Neural cell (in vitro differentiated cells): ENCODE measurements at regions not wholly inside any gene's neighbourhood (a gene's known extent, or its start where the extent isn't known, plus 50 kb on each side); places are given as distances from the start of the nearest gene placed in this dataset.

Experiments
- H2AFZ ChIP-seq: fragments of 200-600, 300-800 bp; sonication (generic), shearing (Covaris generic); 2 replicates; pipeline ENCODE4 v1.6.0; 2014; ENCODE audit warnings: low read depth, mild to moderate bottlenecking, antibody characterized with exemption, low read length, moderate library complexity
- H3F3A ChIP-seq: fragments of 200-600 bp; shearing (Covaris generic); 2 replicates; pipeline ENCODE4 v1.6.1; 2016; ENCODE audit warnings: mild to moderate bottlenecking, moderate library complexity, mixed read lengths, antibody characterized with exemption, low read length; ENCODE audit not compliant: insufficient read depth, poor library complexity, severe bottlenecking
- H3K27ac ChIP-seq: fragments of 200-600, 300-800 bp; sonication (generic), shearing (Covaris generic); 2 replicates; pipeline ENCODE4 v1.5.1; 2014; ENCODE audit warnings: mild to moderate bottlenecking, low read length, moderate library complexity
- H3K27me3 ChIP-seq: fragments of 300-800, 200-600 bp; sonication (generic), shearing (Covaris generic); 2 replicates; pipeline ENCODE4 v1.6.0; 2014; ENCODE audit warnings: mild to moderate bottlenecking, low read depth, low read length, moderate library complexity; ENCODE audit not compliant: insufficient read depth
- H3K36me3 ChIP-seq: fragments of 300-800, 200-600 bp; sonication (generic), shearing (Covaris generic); 2 replicates; pipeline ENCODE4 v1.5.1; 2014; ENCODE audit warnings: mild to moderate bottlenecking, antibody characterized with exemption, low read length, moderate library complexity; ENCODE audit not compliant: insufficient read depth
- H3K4me2 ChIP-seq: fragments of 300-800, 200-600 bp; sonication (generic), shearing (Covaris generic); 2 replicates; pipeline ENCODE4 v1.6.0; 2014; ENCODE audit warnings: mild to moderate bottlenecking, low read length
- H3K4me3 ChIP-seq: fragments of 300-800, 200-600 bp; sonication (generic), shearing (Covaris generic); 2 replicates; pipeline ENCODE4 v1.5.1; 2014; ENCODE audit warnings: mild to moderate bottlenecking, low read length, moderate library complexity
- H3K79me2 ChIP-seq: fragments of 200-600 bp; shearing (Covaris generic); replicated peaks from 2 replicates; pipeline ENCODE4 v1.6.0; 2014; ENCODE audit warnings: mild to moderate bottlenecking, low read length, moderate library complexity; ENCODE audit not compliant: insufficient read depth
- H3K9ac ChIP-seq: fragments of 300-800, 200-600 bp; sonication (generic), shearing (Covaris generic); 2 replicates; pipeline ENCODE4 v1.6.1; 2016; ENCODE audit warnings: mild to moderate bottlenecking, low read length, mixed read lengths
- H3K9me2 ChIP-seq: fragments of 200-600 bp; shearing (Covaris generic); 2 replicates; pipeline ENCODE4 v1.6.1; 2016; ENCODE audit warnings: mild to moderate bottlenecking, low read length, mixed read lengths; ENCODE audit not compliant: insufficient read depth
- H3K9me3 ChIP-seq: fragments of 200-600, 300-800 bp; sonication (generic), shearing (Covaris generic); 2 replicates; pipeline ENCODE4 v1.6.1; 2016; ENCODE audit warnings: mild to moderate bottlenecking, mixed run types, low read length, moderate library complexity, mixed read lengths
- H4K20me1 ChIP-seq: fragments of 200-600 bp; shearing (Covaris generic); 2 replicates; pipeline ENCODE4 v1.6.1; 2016; ENCODE audit warnings: mild to moderate bottlenecking, mixed run types; ENCODE audit not compliant: insufficient read depth
- EP300 ChIP-seq: fragments of 450-650 bp; conservative IDR thresholded peaks from 2 replicates; pipeline ENCODE4 v1.6.1; 2014; ENCODE audit warnings: antibody characterized with exemption, mild to moderate bottlenecking, moderate library complexity; ENCODE audit not compliant: poor library complexity, severe bottlenecking
- EZH2 ChIP-seq: fragments of 200-600, 300-800 bp; shearing (Covaris generic), sonication (generic); IDR thresholded peaks from 2 replicates; pipeline ENCODE4 v1.6.1; 2014; ENCODE audit warnings: antibody characterized with exemption, low read length, borderline replicate concordance, mild to moderate bottlenecking; ENCODE audit not compliant: insufficient read depth, poor library complexity, severe bottlenecking
- MXI1 ChIP-seq: fragments of 450-650 bp; conservative IDR thresholded peaks from 2 replicates; pipeline ENCODE4 v1.6.1; 2014; ENCODE audit warnings: antibody characterized with exemption, mild to moderate bottlenecking; ENCODE audit not compliant: poor library complexity, severe bottlenecking
- POLR2AphosphoS5 ChIP-seq: IDR thresholded peaks from 2 replicates; pipeline ENCODE4 v1.6.1; 2012
- RAD21 ChIP-seq: fragments of 450-650 bp; conservative IDR thresholded peaks from 2 replicates; pipeline ENCODE4 v1.6.1; 2014; ENCODE audit warnings: antibody characterized with exemption, mild to moderate bottlenecking, moderate library complexity
- SMC3 ChIP-seq: fragments of 450-650 bp; conservative IDR thresholded peaks from 2 replicates; pipeline ENCODE4 v1.6.1; 2014; ENCODE audit warnings: antibody characterized with exemption, mild to moderate bottlenecking, moderate library complexity; ENCODE audit not compliant: poor library complexity
- TAF1 ChIP-seq: IDR thresholded peaks from 2 replicates; pipeline ENCODE4 v1.6.1; 2012; ENCODE audit warnings: low read depth
- TF ChIP-seq, protein P1 (sequence below): fragments of 450-650 bp; IDR thresholded peaks from 2 replicates; pipeline ENCODE4 v1.5.1; 2014; ENCODE audit warnings: antibody characterized with exemption, mild to moderate bottlenecking, moderate library complexity; ENCODE audit not compliant: poor library complexity, severe bottlenecking
- TF ChIP-seq, protein P2 (sequence below): IDR thresholded peaks from 2 replicates; pipeline ENCODE4 v1.6.1; 2012; ENCODE audit warnings: borderline replicate concordance

DNA sequence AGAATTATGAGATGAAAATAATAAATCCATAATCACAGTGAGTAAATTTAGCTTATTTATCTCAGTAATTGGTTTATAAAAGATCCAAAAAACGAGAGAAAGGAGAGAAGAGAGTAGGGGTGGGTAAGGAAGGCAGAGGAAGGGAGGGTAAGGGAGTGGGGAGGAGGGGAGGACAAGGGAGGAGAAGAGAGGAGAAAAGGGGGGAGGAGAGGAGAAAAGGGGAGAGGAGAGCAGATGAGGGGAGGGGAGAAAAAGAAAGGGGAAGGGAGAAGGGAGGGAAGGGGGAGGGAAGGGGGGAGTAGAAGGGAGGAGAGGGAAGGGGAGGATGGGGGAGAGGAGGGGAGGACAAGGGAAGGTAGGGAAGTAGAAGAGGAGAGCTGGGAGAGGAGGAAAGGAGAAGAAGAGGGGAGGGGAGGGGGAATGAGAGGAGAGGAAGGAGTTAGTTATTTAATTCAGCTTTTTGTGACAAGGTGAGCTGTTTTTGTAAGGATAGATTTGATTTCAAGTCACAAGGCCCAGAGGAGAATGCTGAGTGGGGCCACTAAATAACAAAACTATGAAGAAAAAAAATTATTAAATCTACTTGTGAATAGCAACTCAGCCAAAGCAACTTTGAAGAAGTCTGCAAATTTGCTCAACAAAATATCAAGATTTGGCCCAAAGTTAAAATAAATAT is 454.3 kb downstream of the ARAP2 start:
- H3F3A ChIP-seq: no peaks in the 10 kb centered on the region
- no peaks in the 10 kb centered on the region for H3K36me3 ChIP-seq
- H4K20me1 ChIP-seq: no peaks in the 10 kb centered on the region
- H3K79me2 ChIP-seq: no peaks in the 10 kb centered on the region
- no peaks in the 10 kb centered on the region for H3K9me2 ChIP-seq
- TF ChIP-seq SMC3 (no peak), TAF1 (no peak), RAD21 (no peak), EZH2 (no peak), EP300 (no peak), MXI1 (no peak), POLR2AphosphoS5 (no peak)
- TF ChIP-seq, protein P1, sequence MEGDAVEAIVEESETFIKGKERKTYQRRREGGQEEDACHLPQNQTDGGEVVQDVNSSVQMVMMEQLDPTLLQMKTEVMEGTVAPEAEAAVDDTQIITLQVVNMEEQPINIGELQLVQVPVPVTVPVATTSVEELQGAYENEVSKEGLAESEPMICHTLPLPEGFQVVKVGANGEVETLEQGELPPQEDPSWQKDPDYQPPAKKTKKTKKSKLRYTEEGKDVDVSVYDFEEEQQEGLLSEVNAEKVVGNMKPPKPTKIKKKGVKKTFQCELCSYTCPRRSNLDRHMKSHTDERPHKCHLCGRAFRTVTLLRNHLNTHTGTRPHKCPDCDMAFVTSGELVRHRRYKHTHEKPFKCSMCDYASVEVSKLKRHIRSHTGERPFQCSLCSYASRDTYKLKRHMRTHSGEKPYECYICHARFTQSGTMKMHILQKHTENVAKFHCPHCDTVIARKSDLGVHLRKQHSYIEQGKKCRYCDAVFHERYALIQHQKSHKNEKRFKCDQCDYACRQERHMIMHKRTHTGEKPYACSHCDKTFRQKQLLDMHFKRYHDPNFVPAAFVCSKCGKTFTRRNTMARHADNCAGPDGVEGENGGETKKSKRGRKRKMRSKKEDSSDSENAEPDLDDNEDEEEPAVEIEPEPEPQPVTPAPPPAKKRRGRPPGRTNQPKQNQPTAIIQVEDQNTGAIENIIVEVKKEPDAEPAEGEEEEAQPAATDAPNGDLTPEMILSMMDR: no peak
- TF ChIP-seq, protein P2, sequence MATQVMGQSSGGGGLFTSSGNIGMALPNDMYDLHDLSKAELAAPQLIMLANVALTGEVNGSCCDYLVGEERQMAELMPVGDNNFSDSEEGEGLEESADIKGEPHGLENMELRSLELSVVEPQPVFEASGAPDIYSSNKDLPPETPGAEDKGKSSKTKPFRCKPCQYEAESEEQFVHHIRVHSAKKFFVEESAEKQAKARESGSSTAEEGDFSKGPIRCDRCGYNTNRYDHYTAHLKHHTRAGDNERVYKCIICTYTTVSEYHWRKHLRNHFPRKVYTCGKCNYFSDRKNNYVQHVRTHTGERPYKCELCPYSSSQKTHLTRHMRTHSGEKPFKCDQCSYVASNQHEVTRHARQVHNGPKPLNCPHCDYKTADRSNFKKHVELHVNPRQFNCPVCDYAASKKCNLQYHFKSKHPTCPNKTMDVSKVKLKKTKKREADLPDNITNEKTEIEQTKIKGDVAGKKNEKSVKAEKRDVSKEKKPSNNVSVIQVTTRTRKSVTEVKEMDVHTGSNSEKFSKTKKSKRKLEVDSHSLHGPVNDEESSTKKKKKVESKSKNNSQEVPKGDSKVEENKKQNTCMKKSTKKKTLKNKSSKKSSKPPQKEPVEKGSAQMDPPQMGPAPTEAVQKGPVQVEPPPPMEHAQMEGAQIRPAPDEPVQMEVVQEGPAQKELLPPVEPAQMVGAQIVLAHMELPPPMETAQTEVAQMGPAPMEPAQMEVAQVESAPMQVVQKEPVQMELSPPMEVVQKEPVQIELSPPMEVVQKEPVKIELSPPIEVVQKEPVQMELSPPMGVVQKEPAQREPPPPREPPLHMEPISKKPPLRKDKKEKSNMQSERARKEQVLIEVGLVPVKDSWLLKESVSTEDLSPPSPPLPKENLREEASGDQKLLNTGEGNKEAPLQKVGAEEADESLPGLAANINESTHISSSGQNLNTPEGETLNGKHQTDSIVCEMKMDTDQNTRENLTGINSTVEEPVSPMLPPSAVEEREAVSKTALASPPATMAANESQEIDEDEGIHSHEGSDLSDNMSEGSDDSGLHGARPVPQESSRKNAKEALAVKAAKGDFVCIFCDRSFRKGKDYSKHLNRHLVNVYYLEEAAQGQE: no peak
- no peak overlapping the region for H3K4me3 ChIP-seq
- no peak overlapping the region for H3K9ac ChIP-seq
- H2AFZ ChIP-seq: no peak overlapping the region
- H3K4me2 ChIP-seq: no peak overlapping the region
- no peaks in the 10 kb centered on the region for H3K27me3 ChIP-seq
- H3K9me3 ChIP-seq: no peaks in the 10 kb centered on the region
- no peak overlapping the region for H3K27ac ChIP-seq

DNA sequence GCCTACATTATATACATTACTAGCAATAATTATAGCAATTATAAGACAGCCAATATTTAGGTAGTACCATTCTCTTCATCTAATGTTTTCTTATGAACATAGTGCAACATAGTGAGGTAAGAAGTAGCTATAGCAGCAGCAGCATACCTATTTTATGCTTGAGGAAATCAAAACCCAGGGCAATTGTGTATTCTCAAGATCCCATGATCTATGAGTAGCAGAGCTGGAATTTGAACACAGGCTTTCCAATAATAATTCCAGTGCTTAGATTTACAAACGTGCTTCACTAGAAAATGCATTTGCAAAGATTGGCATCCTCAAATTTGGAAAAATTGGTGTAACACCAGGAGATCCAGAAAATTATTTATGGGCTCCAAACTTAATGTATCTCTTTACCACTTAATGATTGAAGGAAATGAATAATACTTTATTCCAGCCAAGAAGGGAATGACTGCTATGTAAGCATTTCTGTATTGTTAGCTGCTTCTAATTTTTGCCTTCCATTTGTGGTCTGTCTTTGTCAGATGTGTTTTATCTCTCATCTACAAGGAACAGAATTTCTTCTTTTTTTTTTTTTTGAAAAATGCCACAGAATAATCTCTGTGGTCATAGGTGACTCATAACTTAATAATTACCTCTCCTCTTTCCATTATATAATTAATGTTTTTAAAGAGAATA is 451.1 kb downstream of the ARAP2 start:
- H3K27ac ChIP-seq: no peak overlapping the region
- H3K79me2 ChIP-seq: no peaks in the 10 kb centered on the region
- no peaks in the 10 kb centered on the region for H3K27me3 ChIP-seq
- no peaks in the 10 kb centered on the region for H4K20me1 ChIP-seq
- no peaks in the 10 kb centered on the region for H3F3A ChIP-seq
- no peak overlapping the region for H2AFZ ChIP-seq
- H3K4me2 ChIP-seq: no peak overlapping the region
- no peak overlapping the region for H3K4me3 ChIP-seq
- no peaks in the 10 kb centered on the region for H3K36me3 ChIP-seq
- no peak for TF ChIP-seq POLR2AphosphoS5
- TF ChIP-seq, protein P2: no peak
- no peak for TF ChIP-seq MXI1
- no peak for TF ChIP-seq EZH2
- TF ChIP-seq SMC3: no peak
- no peak for TF ChIP-seq RAD21
- TF ChIP-seq, protein P1: no peak
- no peak for TF ChIP-seq EP300
- TF ChIP-seq TAF1: no peak
- H3K9me2 ChIP-seq: no peaks in the 10 kb centered on the region
- H3K9ac ChIP-seq: no peak overlapping the region
- H3K9me3 ChIP-seq: no peaks in the 10 kb centered on the region
